ENCODE measurements at regions not wholly inside any gene's neighbourhood (a gene's known extent, or its start where the extent isn't known, plus 50 kb on each side); places are given as distances from the start of the nearest gene placed in this dataset.

GRCh38 chr1:221117133-221117532 lies 237.9 kb downstream of the HLX start:
- no peak for TF ChIP-seq EZH2 (IDR thresholded peaks at IDR 0.05; ENCODE audit: insufficient read depth, poor library complexity, severe bottlenecking)
- TF ChIP-seq EZH2phosphoT487 (IDR thresholded peaks at IDR 0.05; ENCODE audit: insufficient read depth, low read depth), result no peak
